SKM-1 treated with dmso at 0.1 percent for 144 hours (cell line): ENCODE measurements at regions not wholly inside any gene's neighbourhood (a gene's known extent, or its start where the extent isn't known, plus 50 kb on each side); places are given as distances from the start of the nearest gene placed in this dataset.

ENCODE experiments used
- DNase-seq: peaks from one replicate; lab custom pipeline; 2025; ENCODE audit not compliant: unreplicated experiment; lab: John Stamatoyannopoulos, UW

DNA sequence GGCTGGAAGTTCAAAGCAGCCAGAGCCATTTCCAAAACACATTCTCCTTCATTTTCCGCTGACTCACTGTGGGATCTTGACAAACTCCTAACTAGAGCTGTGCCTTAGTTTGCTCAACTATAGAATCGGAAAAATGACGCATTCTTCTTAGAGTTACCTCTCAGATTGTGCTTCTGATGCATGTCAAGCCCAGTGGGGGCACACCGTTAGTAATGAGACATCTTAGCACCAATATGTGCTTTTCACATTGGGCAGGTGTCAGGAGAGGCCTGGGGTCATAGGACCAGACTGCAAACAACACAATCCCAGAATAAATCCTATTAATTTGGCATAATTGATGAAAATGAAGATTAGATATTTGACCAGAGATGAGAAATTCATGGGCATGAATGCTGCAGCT is 71.3 kb upstream of the UBE3A start:
- DNase-seq = no peak

DNA sequence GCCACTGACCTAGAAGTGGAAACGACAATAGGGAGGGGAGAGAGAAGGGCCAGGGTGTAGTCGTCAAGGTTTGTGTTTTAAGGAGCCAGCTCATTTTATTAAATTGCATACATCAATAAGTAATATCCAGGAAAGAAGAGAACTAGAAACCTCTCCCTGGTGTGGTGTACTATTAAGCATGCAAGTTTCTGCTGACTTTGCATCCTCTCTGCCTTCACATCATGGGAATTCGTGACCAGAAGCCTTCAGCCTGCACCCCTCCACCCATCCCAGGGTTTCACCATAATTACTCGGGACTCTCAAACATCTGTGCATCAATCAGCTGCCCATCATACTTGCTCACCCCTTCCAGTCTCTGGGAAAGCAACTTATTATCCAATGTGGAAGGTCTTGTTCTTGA is 70.9 kb upstream of the UBE3A start:
- DNase-seq = no peak

- peak; percentile 7 for DNase-seq
These were observed 69.7 kb upstream of the UBE3A start for GRCh38 chr15:25508369-25509002.

DNA sequence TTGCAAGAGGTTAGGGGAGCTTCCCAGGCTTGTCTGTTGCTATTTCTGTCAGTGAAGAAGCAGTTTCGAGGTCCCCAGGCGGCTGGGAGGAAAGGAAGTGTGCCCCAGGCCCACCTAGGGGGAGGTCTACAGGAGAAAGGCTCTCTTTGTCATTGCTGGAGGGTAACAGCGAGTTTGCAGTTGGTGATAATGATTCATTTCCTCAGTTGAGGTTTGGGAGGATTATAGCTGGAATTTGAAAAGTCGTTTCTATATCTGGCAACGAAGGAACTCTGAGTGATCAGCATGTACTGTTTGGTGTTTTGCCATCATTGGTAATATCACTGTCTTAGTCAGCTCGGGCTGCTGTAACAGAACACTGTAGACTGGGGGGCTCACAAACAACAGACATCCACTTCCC is 65.5 kb upstream of the UBE3A start:
- DNase-seq = no peak

DNA sequence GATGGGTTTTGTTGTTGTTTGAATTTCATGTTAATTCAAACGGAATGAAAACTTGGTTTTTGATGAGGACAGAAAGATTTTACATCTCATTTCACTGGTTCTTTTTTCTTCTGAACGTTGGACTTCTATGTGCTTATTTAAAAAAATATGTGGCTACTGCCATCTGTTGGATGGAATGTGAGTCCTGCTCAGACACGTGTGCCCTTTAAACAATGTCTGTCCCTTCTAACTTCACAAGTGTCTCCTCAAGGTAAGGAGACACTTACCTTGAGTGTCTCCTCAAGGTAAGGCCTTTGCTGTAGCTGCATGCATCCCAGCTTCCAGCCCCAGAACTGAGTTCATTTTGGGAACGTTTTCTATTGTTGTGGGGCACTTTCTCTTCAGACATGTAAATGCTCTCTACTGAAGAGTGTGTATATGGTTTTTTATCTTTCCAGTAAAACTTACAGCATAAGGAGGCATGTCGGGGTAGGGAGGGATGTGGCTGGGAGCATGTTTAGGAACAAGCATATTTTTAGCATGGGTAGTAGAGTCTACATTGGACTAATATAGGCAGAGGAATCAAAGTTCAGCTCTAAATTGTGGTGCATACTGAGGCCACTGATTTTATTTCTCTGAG is 63.1 kb upstream of the UBE3A start:
- peak; percentile 53 for DNase-seq

GRCh38 chr15:25498835-25499234 is 60.0 kb upstream of the UBE3A start:
- no peak for DNase-seq

- no peak for DNase-seq
These were observed 59.1 kb upstream of the UBE3A start for GRCh38 chr15:25497934-25498333.

DNA sequence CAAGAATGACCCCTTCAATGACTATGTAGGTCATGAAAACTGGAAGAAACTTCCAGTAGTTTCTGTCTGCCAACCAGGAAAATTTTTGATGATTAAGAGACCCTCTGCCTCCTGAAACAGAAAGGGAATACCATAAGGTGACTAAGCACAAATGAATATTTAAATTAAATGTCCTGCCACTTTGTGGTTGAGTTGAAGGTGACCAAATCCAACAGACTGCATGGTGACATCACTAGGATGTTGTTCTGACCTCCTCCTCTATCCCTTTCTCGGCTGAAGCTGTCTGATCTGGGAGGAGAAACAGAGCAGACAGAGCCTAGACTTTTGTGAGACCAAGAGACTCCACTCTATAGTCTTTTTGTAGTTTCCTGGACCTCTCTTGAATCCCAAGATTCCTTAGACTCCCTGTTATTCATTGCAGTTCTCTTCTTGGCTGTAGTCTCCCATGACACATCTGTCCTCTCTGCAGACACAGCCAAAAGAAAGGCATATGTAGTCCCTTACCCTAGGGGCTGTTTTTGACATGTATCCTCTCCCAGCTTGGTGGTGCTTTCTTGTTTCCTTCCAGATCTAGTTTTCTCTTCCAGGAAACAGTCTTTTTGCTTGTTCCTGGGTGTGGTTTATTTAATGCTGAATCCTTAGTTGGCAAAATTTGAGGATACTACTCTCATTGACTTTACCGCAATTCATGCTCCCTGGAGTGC is 55.2 kb upstream of the UBE3A start:
- DNase-seq = no peak

DNA sequence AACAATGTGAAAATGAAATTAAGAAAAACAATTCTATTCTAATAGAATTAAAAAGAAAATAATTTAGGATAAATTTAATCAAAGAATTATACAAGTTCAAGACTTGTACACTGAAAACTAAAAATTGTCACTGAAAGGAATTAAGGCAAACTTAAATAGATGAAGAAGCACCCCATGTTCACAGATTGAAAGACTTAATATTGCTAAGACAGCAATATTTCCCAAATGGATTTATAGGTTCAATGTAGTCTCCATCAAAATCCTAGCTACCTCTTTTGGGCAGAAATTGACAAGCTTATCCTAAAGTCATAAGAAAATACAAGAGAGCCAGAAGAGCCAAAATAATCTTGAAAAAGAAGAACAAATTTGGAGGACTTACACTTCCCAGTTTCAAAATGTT is 53.5 kb upstream of the UBE3A start:
- no peak for DNase-seq
